ENCODE measurements at regions not wholly inside any gene's neighbourhood (a gene's known extent, or its start where the extent isn't known, plus 50 kb on each side); places are given as distances from the start of the nearest gene placed in this dataset.

DNA sequence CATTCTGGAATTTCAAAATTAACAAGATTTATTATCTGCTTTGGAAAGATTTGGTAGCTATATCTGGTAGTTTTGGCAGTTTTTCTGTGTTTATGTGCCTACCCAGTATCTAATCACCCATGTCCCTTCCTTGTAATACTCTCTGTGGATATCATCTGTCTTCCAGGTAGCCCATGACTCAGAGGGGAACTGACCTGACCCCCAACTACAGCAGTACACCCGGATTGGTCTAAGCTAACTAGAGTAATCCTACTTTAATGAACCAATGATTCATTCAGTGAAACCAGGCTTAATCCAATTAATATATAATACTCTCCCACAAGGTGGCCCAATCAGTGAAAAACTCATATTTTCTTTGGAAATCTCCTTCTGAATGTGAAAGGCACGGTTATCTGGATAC lies 295.3 kb upstream of the SULF2 start:
- no peak for TF ChIP-seq POLR2A (IDR thresholded peaks at IDR 0.05)
- TF ChIP-seq, protein P1, sequence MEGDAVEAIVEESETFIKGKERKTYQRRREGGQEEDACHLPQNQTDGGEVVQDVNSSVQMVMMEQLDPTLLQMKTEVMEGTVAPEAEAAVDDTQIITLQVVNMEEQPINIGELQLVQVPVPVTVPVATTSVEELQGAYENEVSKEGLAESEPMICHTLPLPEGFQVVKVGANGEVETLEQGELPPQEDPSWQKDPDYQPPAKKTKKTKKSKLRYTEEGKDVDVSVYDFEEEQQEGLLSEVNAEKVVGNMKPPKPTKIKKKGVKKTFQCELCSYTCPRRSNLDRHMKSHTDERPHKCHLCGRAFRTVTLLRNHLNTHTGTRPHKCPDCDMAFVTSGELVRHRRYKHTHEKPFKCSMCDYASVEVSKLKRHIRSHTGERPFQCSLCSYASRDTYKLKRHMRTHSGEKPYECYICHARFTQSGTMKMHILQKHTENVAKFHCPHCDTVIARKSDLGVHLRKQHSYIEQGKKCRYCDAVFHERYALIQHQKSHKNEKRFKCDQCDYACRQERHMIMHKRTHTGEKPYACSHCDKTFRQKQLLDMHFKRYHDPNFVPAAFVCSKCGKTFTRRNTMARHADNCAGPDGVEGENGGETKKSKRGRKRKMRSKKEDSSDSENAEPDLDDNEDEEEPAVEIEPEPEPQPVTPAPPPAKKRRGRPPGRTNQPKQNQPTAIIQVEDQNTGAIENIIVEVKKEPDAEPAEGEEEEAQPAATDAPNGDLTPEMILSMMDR (IDR thresholded peaks at IDR 0.05): no peak
